ENCODE measurements at regions not wholly inside any gene's neighbourhood (a gene's known extent, or its start where the extent isn't known, plus 50 kb on each side); places are given as distances from the start of the nearest gene placed in this dataset.

DNA sequence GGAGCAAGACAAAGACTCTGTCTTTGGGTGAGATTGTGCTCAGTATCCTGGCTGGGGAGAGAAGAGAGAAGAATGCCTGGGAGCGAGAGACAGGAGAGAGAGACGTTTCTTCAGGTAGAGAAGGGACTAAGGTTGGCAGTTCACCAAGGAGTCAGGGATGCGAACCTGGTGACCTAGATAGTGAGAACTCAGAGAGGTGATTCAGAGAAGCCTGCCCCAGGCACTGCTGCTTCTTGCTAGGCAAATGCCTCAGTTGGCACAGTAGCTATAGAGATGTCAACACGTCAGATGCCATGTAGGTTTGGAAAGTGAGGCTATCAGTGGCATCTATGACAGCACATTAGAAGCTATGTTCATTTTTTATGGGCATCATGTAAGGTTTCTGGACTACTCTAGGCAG is 231.6 kb upstream of the VLDLR start:
- TF ChIP-seq, protein P1, sequence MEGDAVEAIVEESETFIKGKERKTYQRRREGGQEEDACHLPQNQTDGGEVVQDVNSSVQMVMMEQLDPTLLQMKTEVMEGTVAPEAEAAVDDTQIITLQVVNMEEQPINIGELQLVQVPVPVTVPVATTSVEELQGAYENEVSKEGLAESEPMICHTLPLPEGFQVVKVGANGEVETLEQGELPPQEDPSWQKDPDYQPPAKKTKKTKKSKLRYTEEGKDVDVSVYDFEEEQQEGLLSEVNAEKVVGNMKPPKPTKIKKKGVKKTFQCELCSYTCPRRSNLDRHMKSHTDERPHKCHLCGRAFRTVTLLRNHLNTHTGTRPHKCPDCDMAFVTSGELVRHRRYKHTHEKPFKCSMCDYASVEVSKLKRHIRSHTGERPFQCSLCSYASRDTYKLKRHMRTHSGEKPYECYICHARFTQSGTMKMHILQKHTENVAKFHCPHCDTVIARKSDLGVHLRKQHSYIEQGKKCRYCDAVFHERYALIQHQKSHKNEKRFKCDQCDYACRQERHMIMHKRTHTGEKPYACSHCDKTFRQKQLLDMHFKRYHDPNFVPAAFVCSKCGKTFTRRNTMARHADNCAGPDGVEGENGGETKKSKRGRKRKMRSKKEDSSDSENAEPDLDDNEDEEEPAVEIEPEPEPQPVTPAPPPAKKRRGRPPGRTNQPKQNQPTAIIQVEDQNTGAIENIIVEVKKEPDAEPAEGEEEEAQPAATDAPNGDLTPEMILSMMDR (IDR thresholded peaks at IDR 0.05): no peak
- no peak for TF ChIP-seq POLR2A (IDR thresholded peaks at IDR 0.05)
